ENCODE measurements at regions not wholly inside any gene's neighbourhood (a gene's known extent, or its start where the extent isn't known, plus 50 kb on each side); places are given as distances from the start of the nearest gene placed in this dataset.

DNA sequence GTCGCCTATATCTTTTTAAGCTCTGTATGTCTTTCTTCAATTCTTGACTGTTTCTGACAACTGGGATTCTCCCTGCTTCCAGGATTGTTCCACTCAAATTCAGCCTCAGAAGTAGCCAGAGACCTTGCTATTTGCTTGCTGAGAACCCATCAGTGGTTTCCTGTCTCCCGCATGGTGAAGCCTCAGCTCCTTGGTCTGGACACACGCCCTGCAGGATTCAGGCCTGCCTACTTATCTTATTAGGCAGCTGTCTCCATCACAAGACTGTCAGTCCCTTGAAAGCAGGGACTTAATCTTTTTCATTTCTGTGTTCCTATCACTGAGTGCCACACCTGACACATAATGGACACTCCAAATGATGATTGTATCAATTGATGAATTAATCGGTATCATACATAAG lies 175.3 kb downstream of the PLPP3 start:
- intact Hi-C loops (cut with DNase I): no loop called here
- no peak overlapping the region for H3K27ac ChIP-seq (ENCODE audit: low read depth in 2 of 2, low read length in 2 of 2)
- H3K9me3 ChIP-seq (ENCODE audit: control insufficient read depth in 2 of 3, insufficient read depth in 1 of 3, low read length in 3 of 3): no peaks in the 10 kb centered on the region
- no peaks in the 10 kb centered on the region for H3K27me3 ChIP-seq (ENCODE audit: control insufficient read depth, insufficient read depth, low read length)
- TF ChIP-seq, protein P1, sequence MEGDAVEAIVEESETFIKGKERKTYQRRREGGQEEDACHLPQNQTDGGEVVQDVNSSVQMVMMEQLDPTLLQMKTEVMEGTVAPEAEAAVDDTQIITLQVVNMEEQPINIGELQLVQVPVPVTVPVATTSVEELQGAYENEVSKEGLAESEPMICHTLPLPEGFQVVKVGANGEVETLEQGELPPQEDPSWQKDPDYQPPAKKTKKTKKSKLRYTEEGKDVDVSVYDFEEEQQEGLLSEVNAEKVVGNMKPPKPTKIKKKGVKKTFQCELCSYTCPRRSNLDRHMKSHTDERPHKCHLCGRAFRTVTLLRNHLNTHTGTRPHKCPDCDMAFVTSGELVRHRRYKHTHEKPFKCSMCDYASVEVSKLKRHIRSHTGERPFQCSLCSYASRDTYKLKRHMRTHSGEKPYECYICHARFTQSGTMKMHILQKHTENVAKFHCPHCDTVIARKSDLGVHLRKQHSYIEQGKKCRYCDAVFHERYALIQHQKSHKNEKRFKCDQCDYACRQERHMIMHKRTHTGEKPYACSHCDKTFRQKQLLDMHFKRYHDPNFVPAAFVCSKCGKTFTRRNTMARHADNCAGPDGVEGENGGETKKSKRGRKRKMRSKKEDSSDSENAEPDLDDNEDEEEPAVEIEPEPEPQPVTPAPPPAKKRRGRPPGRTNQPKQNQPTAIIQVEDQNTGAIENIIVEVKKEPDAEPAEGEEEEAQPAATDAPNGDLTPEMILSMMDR (IDR thresholded peaks at IDR 0.05; ENCODE audit: borderline replicate concordance, extremely low read depth, insufficient read depth): no peak
- FAIRE-seq: no peak
- H3K4me1 ChIP-seq (ENCODE audit: control insufficient read depth in 2 of 3, insufficient read depth in 2 of 3, low read depth in 1 of 3, low read length in 3 of 3): peaks cover 0 to 2% (median 0%) of the 10 kb centered on the region in 3 donors
- H3K4me3 ChIP-seq (ENCODE audit: low read length in 3 of 3): no peak overlapping the region
- no peak for DNase-seq
- no peak overlapping the region for H3K9ac ChIP-seq (ENCODE audit: low read length in 3 of 3)
- H3K36me3 ChIP-seq (ENCODE audit: control insufficient read depth in 2 of 3, insufficient read depth in 3 of 3, low read length in 3 of 3): no peaks in the 10 kb centered on the region

DNA sequence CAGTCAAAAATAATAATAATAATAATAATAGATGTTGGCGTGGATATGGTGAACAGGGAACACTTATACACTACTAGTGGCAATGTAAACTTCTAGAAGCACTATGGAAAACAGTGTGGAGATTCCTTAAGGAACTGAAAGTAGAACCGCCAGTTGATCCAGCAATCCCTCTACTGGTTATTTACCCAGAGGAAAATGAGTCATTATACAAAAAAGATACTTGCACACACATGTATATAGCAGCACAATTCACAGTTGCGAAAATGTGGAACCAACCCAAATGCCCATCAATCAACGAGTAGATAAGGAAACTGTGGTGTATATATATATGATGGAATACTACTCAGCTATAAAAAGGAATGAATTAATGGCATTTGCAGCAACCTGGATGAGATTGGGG lies 176.0 kb downstream of the PLPP3 start:
- Histone ChIP-seq H3K27ac (ENCODE audit: low read depth in 2 of 2, low read length in 2 of 2) (no peak overlapping the region), H3K4me1 (ENCODE audit: control insufficient read depth in 2 of 3, insufficient read depth in 2 of 3, low read depth in 1 of 3, low read length in 3 of 3) (no peaks in the 10 kb centered on the region), H3K27me3 (ENCODE audit: control insufficient read depth, insufficient read depth, low read length) (no peaks in the 10 kb centered on the region), H3K4me3 (ENCODE audit: low read length in 3 of 3) (no peak overlapping the region), H3K9ac (ENCODE audit: low read length in 3 of 3) (no peak overlapping the region), H3K9me3 (ENCODE audit: control insufficient read depth in 2 of 3, insufficient read depth in 1 of 3, low read length in 3 of 3) (no peaks in the 10 kb centered on the region), H3K36me3 (ENCODE audit: control insufficient read depth in 2 of 3, insufficient read depth in 3 of 3, low read length in 3 of 3) (no peaks in the 10 kb centered on the region)
- TF ChIP-seq, protein P1 (IDR thresholded peaks at IDR 0.05; ENCODE audit: borderline replicate concordance, extremely low read depth, insufficient read depth): no peak
- intact Hi-C loops (cut with DNase I): no loop called here
- FAIRE-seq: no peak
- DNase-seq: no peak

DNA sequence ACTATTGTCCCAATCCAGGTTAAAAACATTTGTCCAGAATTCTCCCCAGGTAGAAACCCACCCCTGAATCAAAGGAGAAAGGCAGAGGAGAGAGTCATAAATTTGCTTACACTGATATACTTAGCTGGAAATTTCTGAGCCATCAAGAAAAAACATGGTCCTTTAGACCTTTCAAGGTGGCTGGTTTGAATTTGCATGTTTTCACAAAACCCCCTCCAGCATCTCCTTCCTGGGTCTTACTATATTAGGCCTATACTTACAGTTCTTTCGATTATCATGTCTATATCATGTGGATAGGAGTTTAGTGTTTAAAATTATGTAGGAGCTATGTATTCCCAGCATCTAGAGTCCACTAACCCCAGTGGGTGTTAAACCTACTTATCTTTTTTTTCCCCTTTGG lies 178.2 kb downstream of the PLPP3 start:
- intact Hi-C loops (cut with DNase I): no loop called here
- no peaks in the 10 kb centered on the region for H3K9me3 ChIP-seq (ENCODE audit: control insufficient read depth in 2 of 3, insufficient read depth in 1 of 3, low read length in 3 of 3)
- no peaks in the 10 kb centered on the region for H3K36me3 ChIP-seq (ENCODE audit: control insufficient read depth in 2 of 3, insufficient read depth in 3 of 3, low read length in 3 of 3)
- H3K9ac ChIP-seq (ENCODE audit: low read length in 3 of 3): no peak overlapping the region
- TF ChIP-seq, protein P1 (IDR thresholded peaks at IDR 0.05; ENCODE audit: borderline replicate concordance, extremely low read depth, insufficient read depth): no peak
- H3K27me3 ChIP-seq (ENCODE audit: control insufficient read depth, insufficient read depth, low read length): no peaks in the 10 kb centered on the region
- no peaks in the 10 kb centered on the region for H3K4me1 ChIP-seq (ENCODE audit: control insufficient read depth in 2 of 3, insufficient read depth in 2 of 3, low read depth in 1 of 3, low read length in 3 of 3)
- DNase-seq (no peak), FAIRE-seq (no peak)
- H3K4me3 ChIP-seq (ENCODE audit: low read length in 3 of 3): no peak overlapping the region
- H3K27ac ChIP-seq (ENCODE audit: low read depth in 2 of 2, low read length in 2 of 2): no peak overlapping the region

DNA sequence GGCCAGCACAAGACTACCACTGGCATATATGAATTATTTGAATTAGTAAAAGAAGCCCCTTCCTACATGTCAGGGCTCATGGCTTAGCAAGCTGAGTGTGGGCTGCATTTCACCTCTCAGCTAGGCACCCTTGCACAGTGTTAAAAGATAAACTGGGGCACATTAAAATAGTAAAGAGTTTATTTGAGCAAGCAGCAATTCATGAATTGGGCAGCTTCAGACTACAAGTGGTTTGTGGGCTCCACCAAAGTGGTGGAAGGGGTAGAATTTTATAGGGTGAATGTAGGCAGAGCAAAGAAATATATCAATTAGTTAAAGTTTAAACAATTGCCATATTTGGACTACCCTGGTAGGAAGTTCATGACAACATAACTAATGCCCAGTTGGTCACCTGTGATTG lies 178.8 kb downstream of the PLPP3 start:
- intact Hi-C loops (cut with DNase I): no loop called here
- Histone ChIP-seq H3K9me3 (ENCODE audit: control insufficient read depth in 2 of 3, insufficient read depth in 1 of 3, low read length in 3 of 3) (no peaks in the 10 kb centered on the region), H3K27ac (ENCODE audit: low read depth in 2 of 2, low read length in 2 of 2) (no peak overlapping the region), H3K27me3 (ENCODE audit: control insufficient read depth, insufficient read depth, low read length) (no peaks in the 10 kb centered on the region), H3K36me3 (ENCODE audit: control insufficient read depth in 2 of 3, insufficient read depth in 3 of 3, low read length in 3 of 3) (no peaks in the 10 kb centered on the region), H3K4me3 (ENCODE audit: low read length in 3 of 3) (no peak overlapping the region), H3K9ac (ENCODE audit: low read length in 3 of 3) (no peak overlapping the region), H3K4me1 (ENCODE audit: control insufficient read depth in 2 of 3, insufficient read depth in 2 of 3, low read depth in 1 of 3, low read length in 3 of 3) (no peaks in the 10 kb centered on the region)
- DNase-seq: no peak
- TF ChIP-seq, protein P1 (IDR thresholded peaks at IDR 0.05; ENCODE audit: borderline replicate concordance, extremely low read depth, insufficient read depth): no peak
- FAIRE-seq: no peak

Data from kidney (tissue), 13 donors.